GM18505 (cell line): ENCODE measurements at regions not wholly inside any gene's neighbourhood (a gene's known extent, or its start where the extent isn't known, plus 50 kb on each side); places are given as distances from the start of the nearest gene placed in this dataset.
A peak's percentile ranks its signal among the peaks of the same experiment; 100 is the strongest.

Experiments
- ATAC-seq: cut with Tn5 transposase; IDR thresholded peaks from one replicate; pipeline ENCODE4 v1.9.1; 2021; ENCODE audit not compliant: unreplicated experiment
- POLR2A ChIP-seq: IDR thresholded peaks from 4 replicates; pipeline ENCODE4 v1.6.1; 2011; ENCODE audit warnings: borderline replicate concordance; ENCODE audit not compliant: insufficient read depth, insufficient read length; ENCODE audit errors: extremely low read depth

DNA sequence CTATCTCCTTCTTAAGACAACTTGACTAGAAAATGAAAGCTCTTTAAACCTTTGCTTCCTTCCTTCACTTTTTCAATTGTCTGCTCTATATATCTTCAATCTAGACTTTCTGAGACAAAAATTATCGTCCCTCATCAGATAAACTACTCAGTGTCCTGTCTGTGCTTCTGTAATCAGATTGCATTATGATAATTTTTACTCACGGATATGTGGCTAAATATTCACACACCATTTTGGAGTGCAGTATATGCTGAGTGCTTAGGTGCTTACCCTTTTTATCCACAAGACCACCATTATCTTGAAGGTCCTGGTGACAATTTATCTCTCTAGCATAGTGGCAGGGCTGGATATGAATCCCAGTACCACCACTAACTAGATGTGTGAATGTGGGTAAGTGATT is 1012.3 kb downstream of the TUSC7 start:
- no peak for ATAC-seq
- no peak for TF ChIP-seq POLR2A

DNA sequence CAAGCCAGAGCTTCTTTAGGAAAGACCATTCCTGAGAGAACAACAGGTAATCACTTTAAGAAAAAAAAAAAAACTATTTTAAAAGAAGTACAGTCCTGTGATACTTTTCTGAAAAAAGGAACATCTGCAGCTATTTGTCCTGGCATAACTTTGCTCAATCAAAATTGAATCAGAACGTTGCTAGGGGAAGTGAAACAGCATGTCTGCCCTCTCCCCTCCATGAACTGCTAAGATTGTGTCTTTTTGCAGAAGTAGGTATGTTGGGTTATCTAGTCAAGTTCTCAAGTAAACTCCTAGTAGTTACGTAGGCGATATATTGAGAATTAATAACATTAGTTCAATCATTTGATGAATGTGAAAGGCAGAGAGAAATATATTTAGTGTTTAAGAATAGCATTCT is 1013.3 kb downstream of the TUSC7 start:
- no peak for TF ChIP-seq POLR2A
- ATAC-seq, result peak; percentile 87

DNA sequence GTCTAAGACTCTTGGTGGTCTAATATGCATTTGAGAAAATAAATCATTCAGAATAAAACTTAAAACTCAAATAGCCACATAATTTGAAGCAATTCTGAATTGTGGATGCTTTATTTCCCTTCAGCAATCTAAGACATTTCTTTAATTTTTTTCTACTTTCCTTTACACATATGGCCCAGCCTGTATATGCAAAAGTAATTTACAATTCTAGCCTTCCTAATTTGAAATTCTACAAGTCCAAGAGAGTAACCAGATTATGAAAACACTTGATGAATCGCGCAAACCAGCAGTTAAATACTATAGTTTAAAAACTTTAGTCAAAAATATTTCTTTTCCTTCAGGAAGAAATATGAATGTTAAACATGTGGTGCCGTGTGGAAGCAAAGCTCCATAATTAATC is 1014.2 kb downstream of the TUSC7 start:
- TF ChIP-seq POLR2A, result no peak
- no peak for ATAC-seq

DNA sequence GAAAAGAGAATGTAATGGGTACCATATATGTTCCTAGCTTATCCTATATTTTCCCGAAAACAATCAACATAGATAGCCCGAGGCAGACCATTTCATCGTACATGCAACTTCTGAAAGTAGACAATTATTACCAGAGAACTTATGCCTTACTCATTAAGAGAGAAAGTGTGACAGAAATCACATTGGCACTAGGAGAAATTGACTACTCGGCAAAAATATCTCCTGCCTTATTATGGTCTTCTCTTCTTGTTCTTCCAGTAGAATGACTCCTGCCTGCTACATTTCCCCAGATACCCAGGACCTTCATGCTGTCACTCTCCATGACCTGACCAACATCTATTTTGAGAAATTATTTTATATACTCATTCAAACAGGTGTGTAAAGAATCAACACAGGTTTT is 1015.7 kb downstream of the TUSC7 start:
- no peak for ATAC-seq
- TF ChIP-seq POLR2A, result no peak

DNA sequence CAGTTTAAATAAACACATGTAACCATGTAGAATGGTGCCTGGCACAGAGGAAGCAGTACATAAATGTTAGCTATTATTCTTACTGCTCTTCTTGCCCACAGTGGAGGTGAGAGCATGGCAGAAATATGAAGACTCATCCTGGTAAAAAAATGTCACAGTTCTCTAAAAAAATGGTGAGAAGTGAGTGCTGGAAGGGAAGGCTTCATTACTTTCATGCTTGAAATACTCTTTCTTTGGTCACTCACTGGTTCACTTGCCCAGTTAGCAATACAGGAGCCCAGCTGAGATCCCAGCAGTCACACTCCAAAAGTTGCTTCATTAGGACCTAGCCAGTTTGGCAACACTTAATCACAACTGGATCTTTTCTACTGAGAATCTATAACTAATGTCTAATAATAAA is 1017.2 kb downstream of the TUSC7 start:
- no peak for ATAC-seq
- TF ChIP-seq POLR2A, result no peak

DNA sequence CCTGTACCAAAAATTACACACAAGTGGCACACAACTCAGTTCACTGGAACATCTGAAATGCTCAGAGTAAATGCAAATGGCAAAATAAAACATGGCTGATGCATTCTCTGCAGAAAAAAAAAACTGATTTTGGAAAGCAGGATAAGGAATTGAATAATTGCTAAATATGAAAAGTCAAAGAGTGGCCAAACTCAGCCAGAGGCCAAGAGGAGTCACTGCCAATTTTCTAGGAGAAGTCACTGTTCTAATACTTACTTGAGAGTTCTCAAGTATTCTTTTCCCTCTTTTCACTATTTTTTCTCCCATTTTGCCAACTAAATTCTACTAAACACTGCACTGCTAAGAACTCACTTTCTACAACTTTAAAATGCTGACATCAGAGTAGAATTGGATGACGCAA is 1018.6 kb downstream of the TUSC7 start:
- ATAC-seq, result no peak
- TF ChIP-seq POLR2A, result no peak

DNA sequence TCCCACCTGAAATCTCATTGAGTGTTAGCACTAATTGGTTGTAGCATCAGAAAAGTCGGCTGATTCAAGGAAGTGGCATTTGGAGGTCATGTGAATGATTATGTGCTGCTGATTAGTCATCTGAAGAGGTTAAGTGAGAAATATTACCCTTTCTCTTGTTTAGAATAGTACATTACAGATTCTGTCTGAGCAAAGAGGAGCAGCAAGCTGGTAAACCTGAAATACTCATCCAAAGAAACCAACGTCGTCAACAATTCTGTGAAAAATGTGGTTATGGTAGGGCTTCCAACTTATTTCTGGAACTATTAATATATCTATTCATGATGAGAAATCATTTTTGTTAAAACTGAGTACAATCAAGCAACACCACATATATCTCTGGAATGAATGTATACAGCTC is 1024.9 kb downstream of the TUSC7 start:
- TF ChIP-seq POLR2A, result no peak

DNA sequence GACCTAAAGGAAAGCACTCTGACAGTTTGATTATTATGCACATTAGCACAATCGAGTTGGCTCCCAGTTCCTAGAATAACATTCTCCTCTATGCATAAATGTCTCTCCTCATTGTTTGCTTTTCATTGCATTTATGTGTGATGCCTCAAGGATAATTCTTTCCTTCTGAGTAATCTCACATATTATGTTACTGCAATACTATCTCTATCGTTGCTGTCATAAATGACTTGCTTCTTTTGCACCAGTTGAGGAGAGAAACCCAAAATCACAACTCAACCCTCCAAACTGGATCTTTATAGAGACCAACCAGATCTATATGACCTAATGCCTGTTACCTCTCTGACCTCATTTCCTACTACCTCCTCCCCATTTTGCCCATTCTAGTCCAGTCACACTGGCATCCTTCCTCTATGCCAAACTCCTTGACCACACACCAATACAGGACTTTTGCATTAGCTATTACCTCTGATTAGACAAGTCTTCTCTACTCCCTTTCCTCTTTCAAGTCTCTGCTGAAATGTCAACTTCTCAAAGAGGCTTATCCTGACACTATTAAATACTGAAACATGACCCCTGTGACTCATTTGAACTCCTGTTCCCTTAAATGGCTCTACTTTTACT is 1026.0 kb downstream of the TUSC7 start:
- no peak for ATAC-seq
- no peak for TF ChIP-seq POLR2A

More for the DNA sequence above, 1024.9 kb downstream of the TUSC7 start:
- no peak for ATAC-seq

DNA sequence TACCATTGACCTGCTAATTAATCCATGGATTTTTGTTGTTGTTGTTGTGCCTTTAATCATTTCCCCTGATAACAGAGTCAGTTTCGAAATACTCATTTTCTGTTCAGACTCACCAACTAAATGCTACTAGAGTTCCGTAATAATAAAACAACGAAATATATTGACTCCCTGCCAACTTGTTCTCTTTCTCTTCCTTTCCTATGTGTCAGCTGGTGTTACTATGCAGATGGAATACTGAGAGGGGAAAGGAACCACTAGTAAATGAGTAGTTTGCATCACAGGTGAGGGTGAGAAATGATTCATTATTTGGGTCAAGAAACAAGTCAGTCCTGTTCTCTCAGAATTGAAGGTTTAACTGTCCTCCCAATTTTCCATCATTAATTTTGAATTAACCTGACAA is 1027.3 kb downstream of the TUSC7 start:
- TF ChIP-seq POLR2A, result no peak
- no peak for ATAC-seq

DNA sequence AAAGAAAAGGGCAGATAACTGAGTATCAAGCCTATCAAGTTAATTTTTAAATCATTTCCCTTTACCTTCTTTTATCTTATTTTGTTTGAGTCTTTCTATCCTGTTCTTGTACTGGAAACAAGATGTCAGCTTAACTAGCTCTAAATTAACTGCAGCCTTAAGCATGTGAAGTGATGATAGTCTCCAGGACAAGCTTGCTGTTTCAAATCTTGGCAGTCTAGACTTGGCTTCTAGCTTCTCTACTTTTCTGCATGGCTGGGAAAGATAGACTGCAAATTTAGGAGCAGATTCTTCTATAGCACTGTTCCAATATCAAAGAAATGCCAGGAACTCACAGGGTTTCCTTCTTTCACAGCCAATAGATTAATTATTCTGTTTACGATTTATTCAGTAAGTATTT is 1034.4 kb downstream of the TUSC7 start:
- ATAC-seq, result no peak
- no peak for TF ChIP-seq POLR2A

DNA sequence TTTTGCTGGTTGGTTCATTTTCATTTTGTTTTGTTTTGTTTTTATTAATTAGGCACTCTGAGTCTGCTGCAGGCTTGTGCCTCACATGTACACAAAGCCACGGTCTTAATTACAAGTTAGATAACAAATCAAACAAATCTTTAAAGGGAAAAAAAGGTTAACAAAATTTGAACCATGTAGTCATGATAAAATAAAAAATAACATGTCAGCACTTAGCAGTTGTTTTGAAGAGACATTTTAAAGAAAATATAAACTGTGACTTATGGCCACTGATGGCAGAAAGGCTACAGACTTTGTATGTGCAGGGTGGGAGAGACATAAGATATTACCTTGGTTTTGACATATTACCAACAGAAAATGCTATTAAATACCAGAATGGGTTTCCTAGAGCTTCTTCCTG is 1035.4 kb downstream of the TUSC7 start:
- TF ChIP-seq POLR2A, result no peak
- no peak for ATAC-seq

DNA sequence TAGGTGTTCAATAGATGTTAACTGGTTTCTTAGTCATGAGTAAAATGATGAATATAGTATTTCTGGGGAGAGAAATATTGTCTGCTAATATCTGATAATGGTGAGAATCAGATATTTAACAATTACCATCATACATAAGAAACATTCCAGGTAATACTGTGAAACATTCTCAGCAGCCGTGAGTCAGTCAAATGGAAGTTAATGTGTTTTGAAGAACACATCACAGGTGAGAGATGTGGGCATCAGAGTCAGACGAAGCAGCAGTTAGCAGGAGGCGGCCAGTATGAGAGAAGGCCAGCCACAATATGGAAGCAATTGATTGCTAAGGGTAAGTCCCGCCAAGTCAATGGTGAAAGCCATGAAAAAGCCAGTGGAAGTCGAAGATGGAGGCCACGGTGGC is 1035.9 kb downstream of the TUSC7 start:
- no peak for TF ChIP-seq POLR2A
- ATAC-seq, result no peak

DNA sequence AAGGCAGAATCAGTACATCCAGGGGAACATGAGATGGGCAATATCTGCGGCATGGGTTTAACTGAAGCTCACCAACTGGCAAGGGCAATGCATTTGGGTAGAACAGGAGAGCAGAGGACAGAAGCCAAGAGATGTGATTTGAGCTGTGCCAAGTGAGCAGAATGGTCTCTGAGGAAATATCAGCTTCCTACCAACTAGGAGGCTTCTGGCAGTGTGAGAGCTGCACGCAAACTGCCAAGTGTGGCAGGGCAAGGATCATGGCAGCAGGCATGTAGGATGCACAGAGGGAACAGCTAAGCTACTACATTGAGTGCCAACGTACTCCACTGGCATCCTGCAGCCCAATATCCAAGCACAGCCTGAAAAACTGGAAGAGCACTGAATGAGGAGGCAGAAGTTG is 1036.5 kb downstream of the TUSC7 start:
- TF ChIP-seq POLR2A, result no peak
- no peak for ATAC-seq

DNA sequence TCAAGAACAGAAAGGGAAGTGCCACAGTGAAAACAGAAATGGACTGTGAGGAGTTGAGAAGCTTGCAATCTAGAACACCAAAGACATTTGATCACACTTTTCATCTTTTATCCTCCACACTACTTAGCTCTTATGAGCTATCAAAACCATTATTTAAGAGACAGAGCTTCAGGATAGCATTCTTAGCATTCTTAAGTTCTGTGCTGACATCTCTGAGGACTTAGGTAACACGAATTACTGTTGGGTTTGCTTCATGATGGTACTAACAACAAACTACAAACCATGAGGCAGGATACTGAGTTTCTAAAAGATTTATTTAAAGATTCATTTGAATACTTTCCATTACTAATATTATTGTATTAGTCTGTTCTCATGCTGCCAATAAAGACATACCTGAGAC is 1038.6 kb downstream of the TUSC7 start:
- no peak for TF ChIP-seq POLR2A
- no peak for ATAC-seq

DNA sequence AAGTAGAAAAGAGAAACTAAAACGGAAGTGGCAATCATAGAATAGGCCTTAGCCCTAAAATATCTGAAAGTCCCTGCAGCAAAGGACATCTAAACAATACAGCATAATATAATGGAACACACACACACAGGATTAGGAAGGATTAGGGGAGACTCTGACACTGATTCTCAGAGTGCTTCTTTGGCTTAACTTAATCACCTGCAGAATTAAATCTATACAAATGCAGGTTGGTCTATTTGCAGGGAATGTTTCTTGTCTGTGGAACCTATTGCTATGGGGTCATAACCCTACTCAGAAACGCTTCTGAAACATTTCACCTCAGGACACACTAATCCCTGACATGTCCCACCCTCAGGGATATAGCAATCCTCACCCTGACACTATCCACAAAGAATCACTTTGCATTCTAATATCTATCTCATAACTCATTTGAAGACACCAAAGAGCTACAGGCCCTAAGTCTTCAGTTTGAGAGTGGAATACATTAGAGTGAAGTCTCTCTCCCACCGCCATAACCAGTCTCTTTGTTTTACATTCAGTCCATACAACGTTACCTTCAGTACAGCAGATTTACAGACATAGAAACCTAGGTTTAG is 1041.2 kb downstream of the TUSC7 start:
- no peak for TF ChIP-seq POLR2A
- ATAC-seq, result no peak

DNA sequence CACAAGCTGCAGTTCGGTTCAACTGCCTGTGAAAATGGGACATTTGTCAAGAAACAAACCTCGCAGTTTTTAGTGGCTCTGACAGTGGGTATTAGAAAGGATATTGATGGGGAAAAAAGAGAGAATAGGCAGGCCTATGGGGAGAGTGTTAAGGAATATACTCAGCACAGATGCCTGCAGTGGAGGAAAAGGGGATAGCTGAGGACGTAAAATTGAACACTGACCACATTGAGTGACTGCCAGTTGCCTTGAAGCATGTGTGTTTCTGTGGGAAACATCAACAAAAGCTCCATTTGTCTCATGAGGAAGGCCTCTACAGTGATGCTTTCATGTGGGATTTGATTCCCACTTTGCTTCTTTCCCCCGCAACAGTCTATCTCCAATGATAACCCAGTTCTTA is 1042.1 kb downstream of the TUSC7 start:
- no peak for ATAC-seq
- TF ChIP-seq POLR2A, result no peak
